Testis (tissue), 2 donors: ENCODE measurements at regions not wholly inside any gene's neighbourhood (a gene's known extent, or its start where the extent isn't known, plus 50 kb on each side); places are given as distances from the start of the nearest gene placed in this dataset.
"Not testable (repeated sequence)": the region's sequence is repeated elsewhere in the genome, so short reads cannot be mapped to it uniquely, and the experiment has no call there.

Experiments used
- POLR2A ChIP-seq: fragments of 450-650 bp; IDR thresholded peaks from one replicate; pipeline ENCODE4 v1.6.1; 2017; ENCODE audit warnings: antibody characterized with exemption, mild to moderate bottlenecking, moderate library complexity
- TF ChIP-seq, protein P1 (sequence below), 3 experiments: fragments of 450-650 bp in 2 of 3; fragments of 200-600 bp in 1 of 3; sonication (generic) in 1 of 3; IDR thresholded peaks; one replicate each; pipeline ENCODE4 v1.5.1; 2016 to 2019; ENCODE audit warnings: antibody characterized with exemption in 3 of 3, mild to moderate bottlenecking in 2 of 3, moderate library complexity in 1 of 3

DNA sequence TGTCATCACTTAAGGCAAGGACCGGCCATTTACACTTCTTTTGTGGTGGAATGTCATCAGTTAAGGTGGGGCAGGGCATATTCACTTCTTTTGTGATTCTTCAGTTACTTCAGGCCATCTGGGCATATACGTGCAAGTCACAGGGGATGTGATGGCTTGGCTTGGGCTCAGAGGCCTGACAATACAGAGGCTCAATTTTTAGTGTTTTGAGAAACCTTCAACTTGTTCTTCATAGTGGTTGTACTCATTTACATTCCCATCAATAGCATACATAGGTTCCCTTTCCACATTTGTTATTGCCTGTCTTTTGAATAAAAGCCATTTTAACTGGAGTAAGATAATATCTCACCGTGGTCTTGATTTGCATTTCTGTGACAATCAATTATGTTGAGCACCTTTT is 366.8 kb upstream of the KIF2B start:
- TF ChIP-seq POLR2A = not testable (repeated sequence)
- TF ChIP-seq, protein P1, sequence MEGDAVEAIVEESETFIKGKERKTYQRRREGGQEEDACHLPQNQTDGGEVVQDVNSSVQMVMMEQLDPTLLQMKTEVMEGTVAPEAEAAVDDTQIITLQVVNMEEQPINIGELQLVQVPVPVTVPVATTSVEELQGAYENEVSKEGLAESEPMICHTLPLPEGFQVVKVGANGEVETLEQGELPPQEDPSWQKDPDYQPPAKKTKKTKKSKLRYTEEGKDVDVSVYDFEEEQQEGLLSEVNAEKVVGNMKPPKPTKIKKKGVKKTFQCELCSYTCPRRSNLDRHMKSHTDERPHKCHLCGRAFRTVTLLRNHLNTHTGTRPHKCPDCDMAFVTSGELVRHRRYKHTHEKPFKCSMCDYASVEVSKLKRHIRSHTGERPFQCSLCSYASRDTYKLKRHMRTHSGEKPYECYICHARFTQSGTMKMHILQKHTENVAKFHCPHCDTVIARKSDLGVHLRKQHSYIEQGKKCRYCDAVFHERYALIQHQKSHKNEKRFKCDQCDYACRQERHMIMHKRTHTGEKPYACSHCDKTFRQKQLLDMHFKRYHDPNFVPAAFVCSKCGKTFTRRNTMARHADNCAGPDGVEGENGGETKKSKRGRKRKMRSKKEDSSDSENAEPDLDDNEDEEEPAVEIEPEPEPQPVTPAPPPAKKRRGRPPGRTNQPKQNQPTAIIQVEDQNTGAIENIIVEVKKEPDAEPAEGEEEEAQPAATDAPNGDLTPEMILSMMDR (IDR thresholded peaks at IDR 0.05) = not testable (repeated sequence)
